Activated CD8-positive, alpha-beta T cell treated with anti-CD3 and anti-CD28 coated beads, Interleukin-2, amount 10 ng/mL, durations not matched to agents 7 days and 5 days (primary cell): ENCODE measurements at regions not wholly inside any gene's neighbourhood (a gene's known extent, or its start where the extent isn't known, plus 50 kb on each side); places are given as distances from the start of the nearest gene placed in this dataset.

ENCODE experiments used
- ATAC-seq: fragments of 150-1000 bp; cut with Tn5 transposase; one replicate; pipeline ENCODE4 v1.10.0; 2021; ENCODE audit warnings: moderate library complexity
- CTCF ChIA-PET: fragments of 350-600 bp; sonication (Branson Sonifier 250); formaldehyde crosslinking; loops from one replicate; lab custom pipeline; 2021; ENCODE audit warnings: antibody characterized with exemption; lab: Charles Lee
- POLR2A ChIA-PET: fragments of 350-600 bp; sonication (Branson Sonifier 250); formaldehyde crosslinking; loops from one replicate; lab custom pipeline; 2021; ENCODE audit warnings: antibody characterized with exemption; lab: Charles Lee
- DNase-seq: peaks from one replicate; pipeline ENCODE4 v3.0.0-alpha.2; 2020
- H3K27ac Mint-ChIP-seq: one replicate; pipeline ENCODE4 v1.8.0; 2021; ENCODE audit warnings: mild to moderate bottlenecking, mixed read lengths
- H3K27me3 Mint-ChIP-seq: one replicate; pipeline ENCODE4 v1.8.0; 2021; ENCODE audit warnings: low read depth, mixed read lengths
- H3K36me3 Mint-ChIP-seq: one replicate; pipeline ENCODE4 v1.8.0; 2021; ENCODE audit warnings: low read depth, mixed read lengths
- H3K4me1 Mint-ChIP-seq: one replicate; pipeline ENCODE4 v1.8.0; 2021; ENCODE audit warnings: low read depth, mixed read lengths
- H3K4me3 Mint-ChIP-seq: one replicate; pipeline ENCODE4 v1.8.0; 2021; ENCODE audit warnings: mild to moderate bottlenecking, mixed read lengths
- H3K9me3 Mint-ChIP-seq: one replicate; pipeline ENCODE4 v1.8.0; 2022; ENCODE audit warnings: mixed read lengths; ENCODE audit not compliant: insufficient read depth

DNA sequence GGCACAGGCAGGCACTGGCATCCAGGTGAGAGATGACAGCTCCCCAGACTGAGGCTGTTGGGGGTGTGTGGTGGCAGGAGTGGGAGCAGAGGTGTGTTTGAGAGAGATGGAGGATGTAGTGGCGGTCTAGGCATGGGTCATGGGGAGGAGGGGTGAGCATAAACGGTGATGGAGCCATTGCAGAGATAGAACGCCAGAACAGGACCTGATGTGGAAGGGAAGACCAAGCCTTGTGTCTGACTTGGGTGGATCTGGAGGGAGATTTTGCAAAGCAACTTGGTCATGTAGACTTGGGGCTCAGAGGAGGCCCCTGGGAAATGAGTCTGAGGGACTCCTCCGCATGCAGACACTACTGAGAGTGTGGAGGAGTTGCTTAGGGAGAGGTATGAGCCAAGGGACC, 50.0 kb upstream of the CLDN5 start:
- H3K27ac Mint-ChIP-seq = no peak overlapping the region
- no peak for ATAC-seq
- H3K4me3 Mint-ChIP-seq = no peak overlapping the region
- POLR2A ChIA-PET = no interaction called here
- CTCF ChIA-PET = no interaction called here
- no peak for DNase-seq
- H3K27me3 Mint-ChIP-seq = peaks cover 3% of the 10 kb centered on the region
- peaks cover 28% of the 10 kb centered on the region for H3K4me1 Mint-ChIP-seq
- H3K9me3 Mint-ChIP-seq = no peaks in the 10 kb centered on the region
- no peaks in the 10 kb centered on the region for H3K36me3 Mint-ChIP-seq

DNA sequence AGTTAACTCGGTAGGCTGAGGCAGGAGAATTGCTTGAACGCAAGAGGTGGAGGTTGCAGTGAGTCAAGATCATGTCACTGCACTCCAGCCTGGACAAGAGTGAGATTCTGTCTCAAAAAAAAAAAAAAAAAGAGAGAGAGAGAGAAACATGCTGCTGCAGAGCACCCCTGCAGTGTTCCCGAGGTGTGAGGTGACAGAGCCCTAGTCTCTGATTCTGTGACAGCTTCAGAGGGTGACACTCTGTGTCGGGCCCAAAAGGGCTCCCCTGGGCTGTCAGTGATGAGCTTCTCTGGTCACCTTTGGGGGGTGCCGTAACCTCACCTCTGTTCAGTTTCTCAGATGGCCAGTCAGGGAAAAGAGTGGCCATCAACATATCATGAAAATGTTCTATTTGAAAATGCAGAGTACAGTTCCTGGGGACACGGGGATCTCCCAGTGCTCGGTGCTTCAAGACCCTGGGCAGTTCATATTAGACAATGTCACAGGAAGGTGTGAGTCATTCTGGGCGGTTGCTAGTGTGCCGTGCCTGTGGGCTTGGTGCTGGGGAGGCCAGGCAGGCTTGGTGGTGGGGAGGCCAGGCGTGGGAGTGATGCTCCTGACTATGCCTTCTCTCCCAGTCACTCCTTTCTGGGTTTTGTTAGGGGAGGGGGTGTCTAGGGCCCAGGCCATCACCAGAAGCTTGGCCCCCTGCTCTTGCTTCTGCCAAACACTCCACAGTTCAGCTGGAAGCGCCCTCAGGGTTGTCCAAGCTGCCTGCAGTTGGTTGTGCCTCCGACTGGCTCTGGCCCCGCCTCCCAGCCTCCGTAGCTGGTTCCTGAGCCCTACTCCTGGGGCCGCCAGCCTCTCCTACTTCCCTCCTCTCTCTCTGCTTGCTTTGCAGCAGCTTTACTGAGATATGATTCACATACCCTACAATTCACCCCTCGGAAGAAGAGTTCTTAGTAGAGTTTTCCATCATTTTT, 52.5 kb upstream of the CLDN5 start:
- peaks cover 43% of the 10 kb centered on the region for H3K4me1 Mint-ChIP-seq
- H3K9me3 Mint-ChIP-seq = no peaks in the 10 kb centered on the region
- peaks cover 3% of the 10 kb centered on the region for H3K27me3 Mint-ChIP-seq
- ChIA-PET CTCF (interaction anchor here (1.0 to 1.8 kb wide), 2 partner anchors 12 to 53 kb away, joined by 5 to 6 read pairs; no protein-coding TSS in a partner anchor), POLR2A (no interaction called here)
- peak; percentile 65 for DNase-seq
- H3K4me3 Mint-ChIP-seq = no peak overlapping the region
- ATAC-seq = peak; percentile 80
- peak overlapping the region; percentile 74 for H3K27ac Mint-ChIP-seq
- H3K36me3 Mint-ChIP-seq = no peaks in the 10 kb centered on the region

DNA sequence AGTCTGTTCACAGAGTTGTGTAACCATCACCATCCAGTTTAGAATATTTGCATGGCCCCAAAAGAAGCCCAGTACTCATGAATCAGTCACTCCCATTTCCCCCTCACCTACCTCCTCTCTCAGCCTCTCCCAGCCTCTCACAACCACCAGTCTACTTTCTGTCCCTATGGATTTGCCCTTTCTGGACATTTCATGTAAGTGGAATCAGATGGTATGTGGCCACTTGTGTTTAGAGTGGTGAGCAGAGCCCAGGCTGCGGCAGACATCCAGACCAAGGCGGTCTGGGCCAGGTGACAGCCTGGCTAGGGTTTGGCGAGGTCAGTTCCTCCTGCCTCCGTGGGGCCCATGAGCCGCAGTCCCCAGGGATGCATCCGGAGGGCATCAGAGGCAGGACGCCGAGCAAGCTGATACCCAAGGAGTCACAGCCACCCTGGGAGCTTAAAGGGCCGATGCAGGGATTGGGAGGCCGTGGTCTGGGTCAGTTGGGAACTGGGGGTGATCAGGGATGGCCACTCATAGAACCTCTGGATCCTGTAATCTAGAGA, 53.3 kb upstream of the CLDN5 start:
- H3K27ac Mint-ChIP-seq = peak overlapping the region; percentile 74
- peaks cover 3% of the 10 kb centered on the region for H3K27me3 Mint-ChIP-seq
- ATAC-seq = no peak
- CTCF ChIA-PET = interaction anchor here (1.0 to 1.8 kb wide), 2 partner anchors 12 to 52 kb away, joined by 5 to 6 read pairs; no protein-coding TSS in a partner anchor
- H3K9me3 Mint-ChIP-seq = no peaks in the 10 kb centered on the region
- no peak overlapping the region for H3K4me3 Mint-ChIP-seq
- no peaks in the 10 kb centered on the region for H3K36me3 Mint-ChIP-seq
- peaks cover 43% of the 10 kb centered on the region for H3K4me1 Mint-ChIP-seq
- no peak for DNase-seq
- POLR2A ChIA-PET = no interaction called here

DNA sequence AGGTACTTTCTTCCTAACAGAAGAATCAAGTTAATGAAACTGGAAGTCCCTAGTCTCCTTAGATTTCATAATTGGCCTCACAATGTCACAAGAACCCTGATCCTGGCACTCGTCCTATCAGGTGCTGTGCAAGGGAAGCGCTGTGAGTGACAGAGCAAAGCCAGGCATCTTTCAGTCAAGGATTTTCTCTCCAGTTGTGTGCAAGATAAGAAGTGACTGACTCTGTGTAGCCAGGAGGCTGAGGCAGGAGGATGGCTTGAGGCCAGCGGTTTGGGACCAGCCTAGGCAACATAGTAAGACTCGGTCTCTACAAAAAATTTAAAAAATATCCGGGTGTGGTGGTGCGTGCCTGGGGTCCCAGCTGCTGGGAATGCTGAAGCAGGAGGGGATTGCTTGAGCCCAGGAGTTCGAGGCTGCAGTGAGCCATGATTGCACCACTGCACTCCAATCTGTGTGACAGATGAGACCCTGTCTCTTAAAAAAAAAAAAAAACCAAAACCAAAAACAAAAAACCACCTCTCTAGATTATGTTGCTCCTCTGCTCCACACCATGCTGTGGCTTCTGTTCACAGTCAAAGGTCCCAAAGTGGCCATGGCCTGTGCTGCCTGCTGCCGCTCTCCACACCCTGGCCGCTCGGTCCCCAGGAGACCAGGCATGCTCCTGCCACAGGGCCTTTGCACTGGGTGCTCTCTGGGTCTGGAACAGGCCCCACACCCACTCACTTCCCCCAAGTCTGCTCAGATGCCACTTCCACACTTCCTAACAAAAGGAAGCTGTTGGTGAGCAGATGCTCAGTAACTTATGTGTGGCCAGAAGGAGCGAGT, 54.2 kb upstream of the CLDN5 start:
- Mint-ChIP-seq H3K4me1 (peaks cover 43% of the 10 kb centered on the region), H3K36me3 (no peaks in the 10 kb centered on the region), H3K9me3 (no peaks in the 10 kb centered on the region), H3K27me3 (peaks cover 3% of the 10 kb centered on the region), H3K4me3 (no peak overlapping the region), H3K27ac (peak overlapping the region; percentile 83)
- CTCF ChIA-PET = interaction anchor here (1.3 to 1.8 kb wide), 3 partner anchors 10 to 52 kb away, joined by 3 to 7 read pairs (median 6); no protein-coding TSS in a partner anchor
- no peak for DNase-seq
- POLR2A ChIA-PET = no interaction called here
- ATAC-seq = no peak

DNA sequence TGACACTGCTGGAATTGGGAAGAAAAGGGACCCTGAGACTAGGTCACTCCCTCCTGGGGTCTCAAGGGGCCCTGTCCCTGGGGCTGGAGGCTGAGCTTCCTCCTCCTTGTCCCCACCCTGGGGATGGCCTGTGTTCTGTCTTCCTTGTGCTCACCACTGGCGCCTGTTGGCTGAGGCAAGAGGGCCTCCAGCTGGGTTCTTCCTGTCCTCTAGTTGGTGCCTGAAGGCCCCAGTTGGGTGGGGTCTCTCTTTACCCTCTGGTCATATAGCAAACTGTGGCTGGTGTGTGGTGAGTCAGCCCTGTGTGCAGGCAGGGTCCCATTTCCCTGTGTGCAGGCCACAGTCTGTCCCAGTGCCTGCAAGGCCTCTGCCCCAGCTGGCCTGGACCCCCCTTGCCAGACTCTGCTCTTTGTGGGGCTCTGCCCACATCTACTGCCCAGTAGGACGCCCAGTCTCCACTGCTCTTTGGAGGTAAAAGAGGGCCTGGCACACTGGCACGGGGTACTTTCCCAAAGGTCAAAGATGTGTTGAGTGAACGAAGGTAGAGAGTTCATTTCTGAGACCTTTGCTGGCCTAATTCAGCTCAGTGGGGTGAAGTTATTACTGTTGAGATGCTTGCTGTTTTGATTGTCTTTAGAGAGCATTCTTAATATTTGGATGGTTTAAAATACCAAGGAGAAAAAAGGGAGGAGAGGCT, 55.1 kb upstream of the CLDN5 start:
- Mint-ChIP-seq H3K4me3 (no peak overlapping the region), H3K27me3 (no peaks in the 10 kb centered on the region), H3K27ac (peak overlapping the region; percentile 83), H3K36me3 (no peaks in the 10 kb centered on the region), H3K4me1 (peaks cover 43% of the 10 kb centered on the region), H3K9me3 (no peaks in the 10 kb centered on the region)
- ChIA-PET CTCF (interaction anchor here (1.3 to 1.8 kb wide), 3 partner anchors 9 to 51 kb away, joined by 3 to 7 read pairs (median 6); no protein-coding TSS in a partner anchor), POLR2A (interaction anchor here (1.3 kb wide), 1 partner anchor 100 kb away, joined by 4 read pairs; the partner anchor contains the start of gene CDC45)
- ATAC-seq (peak; percentile 15), DNase-seq (no peak)

DNA sequence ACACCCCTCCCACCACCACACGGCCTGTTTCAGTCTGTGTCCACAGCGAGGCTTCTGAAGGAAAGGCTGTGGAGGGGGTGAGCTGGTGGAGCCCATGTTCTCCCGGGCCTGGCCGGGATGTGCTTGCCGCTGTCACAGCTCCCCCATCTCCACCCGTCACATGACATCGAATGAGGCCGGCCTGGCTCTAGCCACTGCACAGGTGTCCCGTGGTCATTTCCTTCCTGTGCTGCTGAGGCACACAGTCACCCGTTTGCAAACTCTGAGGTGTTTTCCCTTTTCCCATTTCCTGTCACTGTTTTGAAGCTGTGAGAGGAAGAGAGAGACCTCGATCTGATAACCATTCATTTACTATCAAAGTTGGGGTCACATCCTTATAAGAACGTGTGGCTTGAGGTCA, 55.7 kb upstream of the CLDN5 start:
- no peaks in the 10 kb centered on the region for H3K27me3 Mint-ChIP-seq
- peak; percentile 57 for DNase-seq
- no peaks in the 10 kb centered on the region for H3K9me3 Mint-ChIP-seq
- ATAC-seq = peak; percentile 59
- peaks cover 43% of the 10 kb centered on the region for H3K4me1 Mint-ChIP-seq
- H3K36me3 Mint-ChIP-seq = no peaks in the 10 kb centered on the region
- CTCF ChIA-PET = interaction anchor here (1.8 kb wide), 2 partner anchors 26 to 50 kb away, joined by 6 to 7 read pairs; no protein-coding TSS in a partner anchor
- peak overlapping the region; percentile 83 for H3K27ac Mint-ChIP-seq
- peak overlapping the region; percentile 3 for H3K4me3 Mint-ChIP-seq
- POLR2A ChIA-PET = interaction anchor here (1.3 kb wide), 1 partner anchor 100 kb away, joined by 4 read pairs; the partner anchor contains the start of gene CDC45

DNA sequence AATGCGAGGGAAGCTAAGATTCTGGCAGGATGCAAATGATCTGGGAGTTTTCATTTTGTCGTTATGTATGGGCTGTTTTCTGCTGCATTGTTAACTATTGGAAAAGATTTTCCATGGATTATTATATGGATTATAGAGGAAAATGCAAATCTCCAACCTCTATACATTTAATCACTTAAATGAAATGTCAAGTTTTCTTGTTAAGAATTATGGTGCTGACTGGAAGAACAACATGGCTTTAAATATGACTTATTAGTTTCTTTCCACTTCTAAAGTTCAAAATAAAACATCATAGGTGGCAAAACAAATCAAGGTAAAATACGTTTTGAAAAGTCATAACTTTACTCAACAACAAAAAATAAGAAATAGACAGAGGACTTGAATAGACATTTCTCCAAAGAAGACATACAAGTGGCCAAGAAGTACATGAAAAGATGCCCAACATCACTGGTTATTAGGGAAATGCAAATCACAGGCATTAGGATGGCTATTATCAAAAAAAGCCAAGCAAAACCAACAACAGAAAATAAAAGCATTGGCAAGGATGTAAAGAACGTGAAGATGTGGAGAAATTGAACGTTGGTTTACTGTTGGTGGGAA, 56.2 kb upstream of the CLDN5 start:
- Mint-ChIP-seq H3K36me3 (no peaks in the 10 kb centered on the region), H3K4me1 (peaks cover 43% of the 10 kb centered on the region), H3K27me3 (no peaks in the 10 kb centered on the region), H3K4me3 (peak overlapping the region; percentile 3), H3K27ac (peak overlapping the region; percentile 83), H3K9me3 (no peaks in the 10 kb centered on the region)
- DNase-seq = no peak
- ChIA-PET POLR2A (interaction anchor here (1.3 kb wide), 1 partner anchor 101 kb away, joined by 4 read pairs; the partner anchor contains the start of gene CDC45), CTCF (interaction anchor here (1.8 kb wide), 2 partner anchors 26 to 50 kb away, joined by 6 to 7 read pairs; no protein-coding TSS in a partner anchor)
- no peak for ATAC-seq

DNA sequence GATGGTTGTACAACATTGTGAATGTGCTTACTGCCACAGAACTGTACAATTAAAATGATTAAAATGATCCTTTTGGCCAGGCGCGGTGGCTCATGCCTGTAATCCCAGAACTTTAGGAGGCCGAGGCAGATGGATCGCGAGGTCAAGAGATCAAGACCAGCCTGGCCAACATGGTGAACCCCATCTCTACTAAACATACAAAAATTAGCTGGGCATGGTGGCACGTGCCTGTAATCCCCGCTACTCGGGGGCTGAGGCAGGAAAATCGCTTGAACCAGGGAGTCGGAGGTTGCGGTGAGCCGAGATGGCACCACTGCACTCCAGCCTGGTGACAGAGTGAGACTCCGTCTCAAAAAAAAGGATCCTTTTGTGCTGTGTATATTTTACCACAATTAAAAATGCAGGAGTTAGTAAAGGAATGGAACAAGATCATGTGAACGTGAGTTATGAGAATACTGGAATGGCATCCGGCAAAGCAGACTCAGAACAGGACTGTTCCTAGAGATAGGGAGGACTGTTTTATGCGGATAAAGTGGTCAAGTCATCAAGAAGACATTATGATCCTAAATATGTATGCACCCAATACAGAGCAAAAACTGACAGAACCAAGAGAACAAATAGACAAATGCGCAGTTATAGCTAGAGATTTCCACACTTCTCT, 58.0 kb upstream of the CLDN5 start:
- Mint-ChIP-seq H3K9me3 (no peaks in the 10 kb centered on the region), H3K27ac (no peak overlapping the region), H3K27me3 (no peaks in the 10 kb centered on the region), H3K36me3 (no peaks in the 10 kb centered on the region), H3K4me3 (no peak overlapping the region), H3K4me1 (peaks cover 36% of the 10 kb centered on the region)
- POLR2A ChIA-PET = no interaction called here
- CTCF ChIA-PET = no interaction called here
- DNase-seq (no peak), ATAC-seq (no peak)

DNA sequence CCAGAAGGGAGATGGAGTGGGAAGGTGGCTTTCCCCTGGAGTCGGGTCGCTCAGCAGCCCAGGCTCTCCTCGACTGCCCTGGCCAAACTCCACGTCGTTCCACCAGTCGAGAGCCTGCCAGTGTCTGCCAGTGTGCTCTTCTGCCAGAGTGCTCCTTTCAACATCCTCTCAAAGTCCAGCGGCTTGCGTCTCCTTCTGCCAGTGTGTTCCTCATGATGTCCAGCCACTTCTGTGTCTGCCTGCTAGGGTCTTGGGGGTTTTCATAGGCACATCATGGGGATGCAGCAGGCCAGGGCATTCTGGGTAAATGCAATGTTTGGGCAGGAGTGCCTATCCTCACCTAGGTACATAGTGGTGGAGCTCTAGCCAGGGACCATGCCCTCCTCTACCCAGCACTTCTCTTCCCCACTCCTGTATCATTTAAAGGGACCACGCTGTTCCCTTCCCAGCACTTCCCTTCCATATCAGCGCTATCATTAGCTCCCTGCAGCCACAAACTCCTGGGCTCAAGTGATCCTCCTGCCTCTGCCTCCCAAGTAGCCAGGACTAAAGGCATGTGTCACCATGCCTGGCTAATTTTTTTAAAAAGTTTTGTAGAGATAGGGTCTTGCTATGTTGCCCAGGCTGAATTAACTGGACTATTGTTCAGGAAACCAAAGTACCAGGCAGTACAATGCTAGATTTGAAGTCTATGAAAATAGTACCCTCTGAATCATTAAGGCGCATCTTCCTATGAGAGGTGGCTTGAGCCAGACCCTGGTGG, 62.9 kb upstream of the CLDN5 start:
- POLR2A ChIA-PET = no interaction called here
- no peak for DNase-seq
- no peaks in the 10 kb centered on the region for H3K36me3 Mint-ChIP-seq
- no peaks in the 10 kb centered on the region for H3K9me3 Mint-ChIP-seq
- CTCF ChIA-PET = interaction anchor here (1.4 kb wide), 1 partner anchor 8 kb away, joined by 3 read pairs; no protein-coding TSS in a partner anchor
- ATAC-seq = no peak
- no peak overlapping the region for H3K4me3 Mint-ChIP-seq
- H3K4me1 Mint-ChIP-seq = no peaks in the 10 kb centered on the region
- H3K27ac Mint-ChIP-seq = no peak overlapping the region
- peaks cover 4% of the 10 kb centered on the region for H3K27me3 Mint-ChIP-seq

DNA sequence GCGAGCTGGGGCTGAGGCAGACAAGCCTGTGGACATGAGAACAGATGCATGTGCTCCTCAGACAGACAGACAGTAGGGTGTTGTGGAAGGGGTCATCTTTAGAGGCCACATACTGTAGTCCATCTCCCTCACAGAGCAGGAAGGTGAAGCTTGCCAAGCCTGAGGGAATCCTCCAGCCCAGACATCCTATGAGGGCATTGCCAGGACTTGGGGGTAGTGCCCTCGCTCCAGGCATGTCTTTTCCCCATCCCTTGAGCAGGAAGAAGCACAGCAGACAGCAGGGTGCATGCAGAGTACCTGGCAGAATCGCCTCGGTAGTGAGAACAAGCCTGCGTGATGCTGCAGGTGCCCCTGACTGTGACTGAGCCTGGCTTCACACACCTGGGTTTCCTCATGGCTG, 66.5 kb upstream of the CLDN5 start:
- Mint-ChIP-seq H3K4me1 (peaks cover 6% of the 10 kb centered on the region), H3K9me3 (no peaks in the 10 kb centered on the region), H3K27me3 (peaks cover 4% of the 10 kb centered on the region), H3K36me3 (no peaks in the 10 kb centered on the region), H3K4me3 (no peak overlapping the region), H3K27ac (no peak overlapping the region)
- no peak for DNase-seq
- ChIA-PET POLR2A (no interaction called here), CTCF (no interaction called here)
- no peak for ATAC-seq
